Body of pancreas (tissue), 4 donors: ENCODE measurements at regions not wholly inside any gene's neighbourhood (a gene's known extent, or its start where the extent isn't known, plus 50 kb on each side); places are given as distances from the start of the nearest gene placed in this dataset.

ENCODE experiments used
- CTCF ChIP-seq, 7 experiments: fragments of 450-650 bp in 4 of 7; fragments of 200-600 bp in 3 of 7; sonication (generic) in 3 of 7; IDR thresholded peaks; one replicate each; pipeline ENCODE4 v1.5.1; 2016 to 2019; ENCODE audit warnings: antibody characterized with exemption in 7 of 7
- POLR2A ChIP-seq, 3 donors: fragments of 450-650 bp; IDR thresholded peaks; one replicate each; pipeline ENCODE4 v1.6.1; 2016; ENCODE audit warnings: antibody characterized with exemption in 3 of 3, mild to moderate bottlenecking in 2 of 3

- TF ChIP-seq CTCF (IDR thresholded peaks at IDR 0.05) = no peak
- no peak for TF ChIP-seq POLR2A (IDR thresholded peaks at IDR 0.05)
These were observed 76.4 kb upstream of the NUDT12 start for GRCh38 chr5:103638979-103639378.
